Cerebellar cortex (tissue), 1 donor: ENCODE measurements at regions not wholly inside any gene's neighbourhood (a gene's known extent, or its start where the extent isn't known, plus 50 kb on each side); places are given as distances from the start of the nearest gene placed in this dataset.

Experiments used
- DNase-seq: peaks from one replicate; pipeline ENCODE4 v3.0.0-alpha.2; 2015; ENCODE audit warnings: low spot score

GRCh38 chr1:113219828-113220227, 146.8 kb downstream of the LRIG2 start:
- DNase-seq, result no peak

GRCh38 chr1:113223040-113223439, 150.0 kb downstream of the LRIG2 start:
- DNase-seq, result no peak

DNA sequence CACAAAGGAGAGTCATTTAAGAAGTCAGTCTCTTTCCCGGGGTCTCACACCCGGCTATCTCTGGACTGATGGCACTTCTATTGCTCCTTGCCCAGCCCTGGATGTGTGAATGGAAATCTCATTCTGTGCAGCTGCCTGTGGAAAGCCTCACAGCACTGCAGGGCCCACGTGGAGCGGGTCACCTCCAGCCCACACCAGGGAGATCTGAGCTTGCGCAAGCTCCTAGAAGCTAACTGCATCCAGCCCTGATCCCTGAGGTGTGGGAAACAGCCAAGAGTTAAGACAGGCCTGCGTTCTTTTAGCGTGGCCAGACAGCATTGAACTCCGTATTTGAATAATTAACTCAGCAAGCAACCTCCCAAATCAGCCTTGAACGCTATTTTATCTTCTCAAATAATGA, 150.5 kb downstream of the LRIG2 start:
- DNase-seq, result no peak

DNA sequence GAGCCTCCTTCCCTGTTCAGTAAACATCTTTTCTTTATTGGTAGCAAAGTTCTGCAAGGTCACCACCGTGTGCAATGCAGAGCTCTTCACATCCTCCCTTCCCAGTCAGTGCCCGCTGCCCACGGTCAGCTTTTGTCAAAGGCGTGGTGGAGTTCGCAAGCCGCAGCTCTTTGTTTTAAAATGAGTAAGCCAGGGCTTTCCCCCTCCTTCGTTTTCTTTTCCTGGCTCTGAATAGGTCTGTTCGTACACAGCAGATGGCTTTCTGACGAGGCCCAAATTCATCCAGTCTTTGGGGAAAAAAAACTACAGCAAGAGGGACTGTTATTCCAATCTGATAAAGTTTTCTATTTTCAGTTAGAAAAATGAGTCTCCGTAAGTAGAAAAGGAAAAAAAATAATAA, 153.2 kb downstream of the LRIG2 start:
- DNase-seq, result peak; percentile 15

- DNase-seq, result no peak
These were observed 158.4 kb upstream of the MAGI3 start for GRCh38 chr1:113231866-113232265.

DNA sequence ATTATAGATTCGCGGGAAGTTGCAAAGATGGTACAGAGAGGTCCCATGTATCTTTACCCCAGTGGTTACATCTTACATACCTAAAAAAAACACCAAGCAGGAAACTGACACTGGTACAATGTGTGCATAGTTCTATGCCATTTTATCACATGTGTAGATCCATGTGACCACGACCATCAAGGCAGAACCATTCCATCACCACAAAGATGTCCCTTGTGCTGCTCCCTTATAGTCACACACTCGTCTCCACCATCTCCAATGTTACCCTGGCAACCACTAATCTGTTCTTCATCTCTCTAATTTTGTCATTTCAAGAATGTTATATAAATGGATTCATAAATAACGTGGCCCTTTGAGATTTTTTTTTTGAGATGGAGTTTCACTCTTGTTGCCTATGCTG, 156.9 kb upstream of the MAGI3 start:
- no peak for DNase-seq

DNA sequence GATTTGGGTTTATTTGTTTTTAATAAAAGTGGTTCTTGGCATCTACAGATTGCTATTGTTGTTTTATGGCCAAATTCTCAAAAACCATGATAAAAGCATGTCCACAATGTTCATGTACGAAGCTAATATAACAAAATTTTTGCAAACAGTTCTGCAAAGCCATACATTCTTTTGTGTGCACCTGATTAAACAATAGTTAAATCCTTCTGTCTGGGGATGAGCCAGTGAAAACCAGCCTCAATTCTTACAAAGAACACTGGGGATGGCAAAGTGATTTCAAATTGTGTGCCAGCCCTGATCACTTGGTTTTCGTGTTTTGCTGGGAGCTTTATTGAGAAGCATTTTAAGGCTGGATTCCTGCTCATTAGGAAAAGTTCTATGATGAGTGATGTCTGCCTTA, 149.1 kb upstream of the MAGI3 start:
- DNase-seq, result no peak

DNA sequence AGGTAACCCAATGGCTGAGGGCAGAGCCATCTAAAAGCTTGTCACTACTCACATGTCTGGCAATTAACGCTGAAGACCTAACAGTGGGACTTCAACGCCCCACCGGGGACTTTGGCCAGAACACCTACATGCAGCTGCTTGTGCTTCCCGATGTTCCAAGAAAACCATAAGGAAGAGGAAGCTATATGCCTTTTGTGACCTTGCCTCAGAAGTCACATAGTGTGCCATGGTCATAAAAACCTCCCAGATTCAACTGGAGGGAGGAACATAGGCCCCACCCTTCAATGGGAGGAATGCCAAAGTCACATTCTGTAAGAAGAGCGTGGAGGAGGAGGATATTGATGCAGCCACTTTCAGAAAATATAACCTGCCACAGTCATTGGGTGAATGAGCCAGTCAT, 147.8 kb upstream of the MAGI3 start:
- DNase-seq, result no peak

DNA sequence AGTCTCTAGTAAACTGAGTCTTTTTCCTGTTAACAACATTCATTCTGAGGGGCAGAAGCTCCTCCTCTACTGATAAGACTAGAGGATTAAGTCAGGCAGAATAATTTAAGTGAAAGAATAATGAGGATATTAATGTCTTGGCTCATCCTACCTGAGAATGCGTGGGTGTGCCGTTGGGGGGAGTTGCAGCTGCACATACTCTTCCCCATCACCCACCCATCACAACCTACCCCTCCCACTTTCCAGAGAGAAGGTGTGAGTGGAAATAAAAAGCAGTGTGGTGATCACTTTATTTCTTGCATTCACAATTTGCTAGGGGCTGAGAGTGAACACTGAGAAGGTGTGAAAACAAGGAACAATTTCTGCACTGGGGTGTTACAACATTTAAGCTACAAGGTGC, 146.8 kb upstream of the MAGI3 start:
- no peak for DNase-seq

DNA sequence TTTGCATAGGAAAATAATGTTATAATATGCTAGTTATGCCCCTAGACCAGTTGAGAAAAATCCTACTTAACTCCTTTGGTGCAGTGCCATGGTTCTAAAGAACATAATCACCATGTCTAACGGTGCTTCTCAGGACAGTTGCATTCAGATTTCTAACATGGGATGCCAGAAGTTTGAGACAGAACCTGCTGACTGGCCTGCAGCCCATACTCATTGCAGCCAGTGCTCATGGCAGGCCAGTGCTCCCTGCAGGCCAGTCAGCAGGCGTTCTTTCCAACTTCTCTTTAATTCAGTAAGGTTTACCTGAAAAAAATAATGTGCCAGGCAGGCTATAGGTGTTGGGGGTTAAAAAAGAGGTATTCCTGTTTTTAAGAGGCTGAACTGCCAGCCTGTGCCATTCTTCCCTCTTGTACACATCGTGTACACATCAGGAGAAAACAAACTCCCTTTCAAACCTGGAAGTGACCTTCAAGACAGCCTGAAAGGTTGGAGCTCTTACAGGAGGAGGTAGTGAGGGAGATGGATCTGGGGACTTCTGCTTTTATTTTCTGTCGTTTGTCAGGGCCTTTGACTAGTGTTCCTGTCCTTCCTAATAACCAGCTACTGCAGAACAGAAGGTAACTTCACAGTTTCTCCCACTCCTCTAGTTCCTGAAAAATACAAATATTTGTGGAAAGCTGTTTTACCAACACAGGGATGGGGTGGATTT, 146.0 kb upstream of the MAGI3 start:
- no peak for DNase-seq

DNA sequence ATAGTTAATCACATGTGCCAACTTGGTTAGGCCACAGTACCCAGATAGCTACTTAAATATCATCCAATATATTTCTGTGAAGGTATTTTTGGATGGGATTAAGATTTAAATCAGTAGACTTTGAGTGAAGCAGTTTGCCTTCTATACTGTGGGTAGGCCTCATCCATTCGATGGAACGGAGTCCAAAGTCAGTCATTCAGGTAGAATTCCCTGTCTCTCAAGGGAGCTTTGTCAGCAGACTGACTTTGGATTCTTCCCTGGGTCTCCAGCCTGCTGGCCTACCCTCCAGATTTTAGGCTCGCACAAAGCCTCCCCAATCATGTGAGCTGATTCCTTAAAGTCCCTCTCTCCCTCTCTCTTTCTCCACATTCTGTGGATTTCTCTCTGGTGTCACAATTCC, 145.1 kb upstream of the MAGI3 start:
- no peak for DNase-seq

GRCh38 chr1:113246929-113247328, 143.4 kb upstream of the MAGI3 start:
- DNase-seq, result no peak

GRCh38 chr1:113247355-113247754, 143.0 kb upstream of the MAGI3 start:
- no peak for DNase-seq

DNA sequence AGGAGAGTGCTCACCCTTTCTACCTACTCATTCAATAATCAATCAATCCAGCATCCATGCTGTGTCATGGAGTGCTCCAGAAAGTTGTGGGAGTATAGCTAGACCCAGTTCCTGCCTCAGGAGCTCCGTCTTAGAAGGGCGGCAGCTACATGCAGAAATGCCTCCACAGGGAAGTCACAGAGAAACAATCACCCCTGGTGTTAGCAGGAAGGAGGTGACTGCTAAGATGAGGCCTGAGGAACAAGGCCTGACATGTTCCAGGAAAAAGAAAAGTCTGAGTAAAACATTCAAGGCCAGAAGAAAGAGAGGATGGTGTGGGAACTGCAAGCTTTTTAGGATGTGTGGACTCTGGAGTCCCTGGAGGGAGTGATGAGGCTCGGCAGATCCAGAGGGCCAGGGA, 142.5 kb upstream of the MAGI3 start:
- DNase-seq, result no peak

GRCh38 chr1:113248494-113248893, 141.8 kb upstream of the MAGI3 start:
- DNase-seq, result no peak

DNA sequence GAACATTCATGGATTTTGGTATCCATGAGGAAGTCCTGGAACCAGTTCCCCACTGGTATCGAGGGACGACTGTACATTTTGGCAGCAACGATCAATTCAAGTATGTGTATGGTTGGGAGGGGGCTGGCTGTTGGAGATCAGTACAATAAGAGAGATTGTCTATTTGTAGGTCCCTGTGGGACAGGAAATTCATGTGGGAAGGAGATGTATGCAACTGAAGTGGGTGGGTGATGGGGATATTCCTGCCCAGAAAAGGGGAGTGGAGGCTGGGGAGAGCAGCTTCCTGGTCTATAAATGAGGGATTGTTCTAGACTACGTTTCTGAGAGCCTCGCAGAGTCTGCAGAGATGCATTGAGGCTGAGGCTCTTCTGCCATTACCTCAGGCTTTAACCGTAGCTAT, 140.2 kb upstream of the MAGI3 start:
- no peak for DNase-seq

DNA sequence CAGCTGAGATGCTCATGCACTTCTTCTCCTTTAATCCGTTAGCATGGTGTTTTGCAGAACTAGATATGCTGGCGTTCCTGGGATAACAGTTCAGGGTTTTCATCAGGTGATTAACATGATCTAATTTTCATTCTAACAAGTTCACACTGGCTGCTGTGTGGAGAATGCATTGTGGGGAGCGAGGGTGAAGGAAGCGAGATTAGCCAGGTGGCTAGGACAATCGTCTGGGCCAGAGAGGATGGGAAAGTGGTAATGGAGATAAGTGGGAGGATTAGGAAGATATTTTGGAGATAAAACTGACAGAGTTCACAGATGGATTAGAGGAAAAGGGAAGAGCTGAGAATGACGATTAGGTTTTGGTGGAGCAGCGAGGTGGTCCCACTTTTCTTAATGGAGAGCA, 138.1 kb upstream of the MAGI3 start:
- DNase-seq, result no peak

GRCh38 chr1:113253187-113253586, 137.1 kb upstream of the MAGI3 start:
- no peak for DNase-seq

GRCh38 chr1:113253590-113253989, 136.7 kb upstream of the MAGI3 start:
- DNase-seq, result no peak

GRCh38 chr1:113255038-113255719, 135.1 kb upstream of the MAGI3 start:
- DNase-seq, result no peak

DNA sequence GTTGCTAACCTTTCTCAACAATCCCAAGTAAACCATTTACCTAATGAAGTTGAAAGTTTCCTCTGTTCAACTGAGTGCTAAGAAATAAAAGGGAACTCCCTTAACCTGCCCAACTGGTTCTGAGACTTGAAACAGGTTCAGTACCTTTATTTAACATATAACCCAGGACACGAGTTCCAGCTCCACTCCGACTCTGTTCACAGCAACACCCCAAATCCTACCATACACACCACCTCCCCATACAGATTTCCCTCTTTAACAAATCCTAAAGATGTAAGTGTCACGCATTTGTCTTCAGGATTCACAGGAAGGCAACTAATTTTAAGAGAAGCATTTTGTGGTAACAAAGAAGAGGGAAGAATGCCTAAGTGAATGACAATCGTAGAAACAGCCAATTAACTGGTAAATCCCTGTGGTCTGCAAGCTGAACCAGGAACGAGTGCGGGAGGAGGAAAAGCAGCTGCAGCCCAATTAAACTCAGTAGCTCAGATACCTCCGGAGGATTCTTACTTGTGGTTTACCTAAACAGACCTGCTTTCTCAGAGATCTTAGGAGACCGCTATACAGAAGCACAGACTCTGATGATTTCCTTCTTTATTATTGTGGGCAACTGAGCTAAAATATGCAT, 134.5 kb upstream of the MAGI3 start:
- DNase-seq, result no peak

DNA sequence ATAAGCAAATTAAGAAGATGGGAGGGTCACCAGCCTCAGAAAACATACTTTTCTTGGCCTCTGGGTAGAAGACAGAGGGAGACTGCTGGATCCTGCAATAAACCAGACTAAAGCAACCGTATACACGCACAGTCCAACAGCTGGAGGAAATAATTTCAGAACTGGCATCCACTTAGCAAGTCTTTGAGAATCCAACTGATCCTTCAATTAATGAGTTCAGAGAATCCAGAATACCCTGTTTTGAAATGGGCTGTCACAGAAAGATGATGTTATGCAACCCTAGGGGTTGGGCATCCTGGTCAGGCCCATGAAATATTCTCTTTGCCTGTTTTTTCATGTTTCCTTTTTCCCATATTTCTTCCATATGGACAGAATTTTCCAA, 134.0 kb upstream of the MAGI3 start:
- no peak for DNase-seq

DNA sequence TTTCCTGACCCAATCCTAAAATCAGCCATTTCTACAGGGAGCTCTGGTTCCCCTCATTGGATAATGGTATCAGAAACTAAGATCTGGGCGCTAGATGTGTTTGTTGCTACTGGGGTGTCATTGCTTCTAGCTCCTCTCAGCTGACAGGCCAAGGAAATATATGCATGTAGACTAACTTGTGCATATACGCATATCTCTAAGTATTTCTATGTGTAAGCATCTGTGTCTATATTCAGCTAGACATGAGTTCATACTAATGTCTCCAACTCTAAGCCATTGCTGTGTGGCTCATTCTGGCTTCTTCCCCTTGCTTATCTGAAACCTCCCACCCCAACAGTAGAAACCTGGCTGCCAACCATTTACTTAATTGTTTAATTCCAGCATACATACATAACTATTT, 130.3 kb upstream of the MAGI3 start:
- no peak for DNase-seq

GRCh38 chr1:113265196-113265595, 125.1 kb upstream of the MAGI3 start:
- DNase-seq, result no peak
